ENCODE measurements at regions not wholly inside any gene's neighbourhood (a gene's known extent, or its start where the extent isn't known, plus 50 kb on each side); places are given as distances from the start of the nearest gene placed in this dataset.
"Not testable (repeated sequence)": the region's sequence is repeated elsewhere in the genome, so short reads cannot be mapped to it uniquely, and the experiment has no call there.

- DNase-seq (ENCODE audit: low read depth in 3 of 3): no peak
Measured at GRCh38 chr12:113573148-113573547, 101.5 kb upstream of the LHX5 start.

- no peak for DNase-seq (ENCODE audit: low read depth in 3 of 3)
Measured at GRCh38 chr12:113571713-113572112, 100.0 kb upstream of the LHX5 start.

GRCh38 chr12:113569806-113570205 lies 98.1 kb upstream of the LHX5 start:
- no peak for DNase-seq (ENCODE audit: low read depth in 3 of 3)

- no peak for DNase-seq (ENCODE audit: low read depth in 3 of 3)
Measured at GRCh38 chr12:113568021-113568420, 96.3 kb upstream of the LHX5 start.

- DNase-seq (ENCODE audit: low read depth in 3 of 3): no peak
Measured at GRCh38 chr12:113565368-113565767, 93.7 kb upstream of the LHX5 start.

- DNase-seq (ENCODE audit: low read depth in 3 of 3): no peak
Measured at GRCh38 chr12:113561068-113561780, 89.6 kb upstream of the LHX5 start.

DNA sequence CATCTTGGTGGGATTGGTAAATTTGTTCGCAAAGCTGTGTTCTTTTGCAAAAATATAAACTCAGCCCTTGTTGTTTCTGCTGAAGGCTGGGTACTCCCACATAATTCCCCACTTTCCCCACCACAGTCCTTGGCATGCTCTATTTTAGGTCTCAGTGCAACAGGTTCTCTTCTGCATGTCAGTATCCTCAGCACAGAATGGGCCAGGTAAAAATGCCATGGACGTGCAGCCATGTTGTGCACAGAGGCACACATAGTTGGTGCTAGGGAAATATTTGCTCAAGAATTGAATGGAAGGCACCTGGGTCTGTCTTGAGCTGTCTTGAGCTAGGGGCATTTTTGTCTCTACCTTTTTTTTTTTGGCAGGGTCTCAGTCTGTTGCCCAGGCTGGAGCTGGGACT lies 87.8 kb upstream of the LHX5 start:
- DNase-seq (ENCODE audit: low read depth in 3 of 3): no peak

GRCh38 chr12:113555226-113555625 lies 83.6 kb upstream of the LHX5 start:
- no peak for DNase-seq (ENCODE audit: low read depth in 3 of 3)

GRCh38 chr12:113552760-113553159 lies 81.1 kb upstream of the LHX5 start:
- DNase-seq (ENCODE audit: low read depth in 3 of 3): no peak

DNA sequence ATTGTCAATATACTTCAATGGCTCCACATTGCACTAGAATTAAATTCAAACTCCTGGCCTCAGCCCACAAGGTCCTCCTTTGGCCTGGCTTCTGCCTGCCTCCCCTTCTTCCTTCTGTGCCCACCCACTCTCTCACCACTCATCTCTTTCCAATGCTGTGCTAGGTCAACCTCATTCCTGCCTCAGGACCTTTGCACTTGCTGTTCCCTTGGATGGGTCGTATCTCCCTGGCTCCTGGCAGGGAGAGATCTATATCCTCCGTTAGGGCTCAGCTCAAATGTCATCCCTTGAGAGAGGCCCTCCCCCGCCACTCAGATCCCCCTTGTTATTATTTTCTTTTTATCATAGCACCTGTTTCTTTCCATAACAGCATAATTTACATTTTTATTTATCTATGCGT lies 79.9 kb upstream of the LHX5 start:
- no peak for DNase-seq (ENCODE audit: low read depth in 3 of 3)

GRCh38 chr12:113548467-113548866 lies 76.8 kb upstream of the LHX5 start:
- DNase-seq (ENCODE audit: low read depth in 3 of 3): no peak

- DNase-seq (ENCODE audit: low read depth in 3 of 3): no peak
Measured at GRCh38 chr12:113546916-113547863, 75.5 kb upstream of the LHX5 start.

- no peak for DNase-seq (ENCODE audit: low read depth in 3 of 3)
Measured at GRCh38 chr12:113537751-113538087, 66.0 kb upstream of the LHX5 start.

- DNase-seq (ENCODE audit: low read depth in 3 of 3): no peak
Measured at GRCh38 chr12:113537046-113537750, 65.5 kb upstream of the LHX5 start.

GRCh38 chr12:113535100-113535499 lies 63.4 kb upstream of the LHX5 start:
- no peak for DNase-seq (ENCODE audit: low read depth in 3 of 3)

DNA sequence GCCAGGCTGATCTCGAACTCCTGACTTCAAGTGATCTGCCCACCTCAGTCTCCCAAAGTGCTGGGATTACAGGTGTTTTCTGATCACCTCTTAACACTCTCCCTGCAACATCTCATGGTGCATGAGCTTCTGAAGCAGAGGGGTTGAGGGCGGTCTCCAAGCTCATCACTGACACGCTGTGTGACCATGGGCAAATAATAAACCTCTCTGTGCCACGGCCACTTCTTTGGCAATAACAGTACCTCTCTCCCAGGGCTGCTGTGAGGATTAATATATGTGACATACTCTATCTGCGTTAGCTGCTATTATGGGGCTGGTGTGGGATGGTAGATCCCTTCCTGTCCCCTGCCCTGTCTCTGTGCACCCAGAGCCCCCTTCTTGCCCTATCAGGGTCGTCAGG lies 62.9 kb upstream of the LHX5 start:
- DNase-seq (ENCODE audit: low read depth in 3 of 3): no peak

GRCh38 chr12:113533842-113534375 lies 62.2 kb upstream of the LHX5 start:
- DNase-seq (ENCODE audit: low read depth in 3 of 3): no peak

- DNase-seq (ENCODE audit: low read depth in 3 of 3): no peak
Measured at GRCh38 chr12:113532292-113532691, 60.6 kb upstream of the LHX5 start.

DNA sequence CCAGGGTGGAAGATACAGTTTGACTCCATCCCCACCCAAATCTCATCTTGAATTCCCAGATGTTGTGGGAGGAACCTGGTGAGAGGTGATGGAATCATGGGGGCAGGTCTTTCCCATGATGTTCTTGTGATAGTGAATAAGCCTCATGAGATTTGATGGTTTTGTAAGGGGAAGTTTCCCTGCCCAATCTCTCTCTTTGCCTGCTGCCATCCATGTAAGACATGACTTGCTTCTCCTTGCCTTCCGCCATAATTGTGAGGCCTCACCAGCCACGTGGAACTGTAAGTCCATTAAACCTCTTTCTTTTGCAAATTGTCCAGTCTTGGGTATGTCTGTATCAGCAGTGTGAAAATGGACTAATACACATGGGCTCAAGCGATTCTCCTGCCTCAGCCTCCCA lies 59.4 kb upstream of the LHX5 start:
- not testable (repeated sequence) for DNase-seq (ENCODE audit: low read depth in 3 of 3)

DNA sequence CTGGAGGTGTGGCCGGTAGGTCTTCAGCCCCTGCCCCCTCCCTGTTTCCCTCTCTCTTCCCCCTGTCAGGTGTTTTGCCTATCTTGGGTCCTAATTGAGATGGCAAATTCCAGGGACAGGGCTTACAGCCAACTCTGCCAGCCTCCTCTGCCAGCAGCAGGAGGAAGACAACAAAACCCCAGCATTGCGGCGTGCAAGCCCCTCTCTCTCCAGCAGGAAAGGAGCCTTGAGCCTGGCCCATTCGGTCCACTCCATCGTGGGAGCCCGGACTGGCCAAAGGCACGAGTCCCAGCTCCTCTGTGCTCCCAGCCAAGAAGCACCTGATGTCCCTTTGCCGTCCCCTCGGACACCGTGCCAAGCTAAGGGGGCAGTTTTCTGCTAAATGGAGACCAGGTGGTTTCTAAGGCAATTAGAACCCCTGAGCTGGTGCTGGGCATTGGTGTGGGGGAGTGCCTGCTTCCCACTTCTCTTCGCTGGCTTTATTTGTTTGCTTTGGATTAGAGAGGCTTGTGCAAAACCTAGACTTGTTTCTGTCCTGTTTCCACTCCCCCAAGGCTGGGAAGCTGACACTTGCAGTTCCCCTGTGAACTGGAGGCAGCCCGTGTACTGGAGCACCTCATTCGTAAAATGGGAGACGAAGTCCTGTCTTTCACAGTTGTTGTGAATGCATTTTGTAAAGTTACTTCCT lies 57.1 kb upstream of the LHX5 start:
- no peak for DNase-seq (ENCODE audit: low read depth in 3 of 3)

DNA sequence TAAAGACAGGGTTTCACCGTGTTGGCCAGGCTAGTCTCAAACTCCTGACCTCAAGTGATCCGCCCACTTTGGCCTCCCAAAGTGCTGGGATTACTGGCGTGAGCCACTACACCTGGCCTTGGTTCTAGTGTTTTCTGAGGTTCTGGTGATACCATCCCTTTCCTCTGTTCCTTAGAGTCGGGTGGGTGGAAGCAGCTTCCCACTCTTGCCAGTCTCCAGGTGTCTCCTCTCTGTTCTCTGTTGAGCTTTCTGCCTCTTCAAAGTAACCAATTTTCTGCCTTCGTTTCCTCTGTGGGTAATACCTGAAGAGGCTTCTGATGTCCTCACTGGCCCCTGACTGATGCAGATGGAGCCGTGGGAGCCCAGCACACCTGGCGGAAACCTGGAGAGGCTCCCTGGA lies 53.4 kb upstream of the LHX5 start:
- no peak for DNase-seq (ENCODE audit: low read depth in 3 of 3)

DNA sequence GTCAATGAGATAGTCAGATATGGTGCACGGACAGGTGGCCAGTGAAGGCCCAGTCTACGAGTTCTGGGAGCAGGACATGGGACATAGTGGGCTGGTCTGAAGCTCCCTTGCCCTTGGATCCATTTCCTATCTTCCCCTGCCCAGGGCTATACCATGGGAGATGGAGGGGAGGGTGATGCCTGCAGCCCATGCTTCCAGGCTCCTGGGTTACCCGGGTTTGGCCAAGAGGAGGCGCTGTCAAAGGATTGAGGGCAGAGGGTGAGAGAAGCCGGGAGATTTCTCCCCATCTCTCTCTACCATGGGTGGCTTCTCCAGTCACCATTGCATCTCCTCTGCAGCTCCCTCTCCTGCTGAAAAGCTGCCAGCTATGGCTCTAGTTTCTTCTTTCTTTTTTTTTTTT lies 52.8 kb upstream of the LHX5 start:
- no peak for DNase-seq (ENCODE audit: low read depth in 3 of 3)
